ENCODE measurements at regions not wholly inside any gene's neighbourhood (a gene's known extent, or its start where the extent isn't known, plus 50 kb on each side); places are given as distances from the start of the nearest gene placed in this dataset.
"Not testable (repeated sequence)": the region's sequence is repeated elsewhere in the genome, so short reads cannot be mapped to it uniquely, and the experiment has no call there.

- CTCF ChIA-PET, result not testable (repeated sequence)
Measured at GRCh38 chr2:58745334-58745733, 504.2 kb upstream of the FANCL start.

GRCh38 chr2:58740426-58740825 lies 499.3 kb upstream of the FANCL start:
- DNase-seq (ENCODE audit: low read depth, low spot score) (no peak), ATAC-seq (no peak)
- intact Hi-C loops (cut with micrococcal nuclease; ENCODE audit: unreplicated experiment), result no loop called here
- in situ Hi-C loops (cut with HindIII; ENCODE audit: low pct_unique_long_range_greater_than_20kb, low sequenced_read_pairs), result no loop called here
- H3K27me3 ChIP-seq (ENCODE audit: control insufficient read depth, insufficient read depth, low read length), result no peaks in the 10 kb centered on the region
- H3K4me3 ChIP-seq (ENCODE audit: low read depth in 2 of 2, low read length in 2 of 2), result no peak overlapping the region
- H3K4me1 ChIP-seq (ENCODE audit: control insufficient read depth, insufficient read depth, low read length), result no peaks in the 10 kb centered on the region
- H3K9me3 ChIP-seq (ENCODE audit: control insufficient read depth, insufficient read depth, low read depth, low read length), result no peaks in the 10 kb centered on the region
- CTCF ChIA-PET, result no interaction called here
- TF ChIP-seq TCF7L2 (IDR thresholded peaks at IDR 0.05; ENCODE audit: low read depth, low read length) (no peak), POLR2AphosphoS5 (IDR thresholded peaks at IDR 0.05; ENCODE audit: low read depth, low read length) (no peak)
- BruUV-seq (replicated peaks), result no TSS peak
- no peaks in the 10 kb centered on the region for H3K36me3 ChIP-seq (ENCODE audit: control insufficient read depth, insufficient read depth, low read length)
- POLR2A ChIA-PET, result no interaction called here
- no peak overlapping the region for H3K27ac ChIP-seq (ENCODE audit: low read length)

More at GRCh38 chr2:58745334-58745733, 504.2 kb upstream of the FANCL start:
- H3K9me3 ChIP-seq (ENCODE audit: control insufficient read depth, insufficient read depth, low read depth, low read length); in situ Hi-C loops (cut with HindIII; ENCODE audit: low pct_unique_long_range_greater_than_20kb, low sequenced_read_pairs); DNase-seq (ENCODE audit: low read depth, low spot score); H3K4me1 ChIP-seq (ENCODE audit: control insufficient read depth, insufficient read depth, low read length); H3K4me3 ChIP-seq (ENCODE audit: low read depth in 2 of 2, low read length in 2 of 2); H3K27ac ChIP-seq (ENCODE audit: low read length); POLR2A ChIA-PET; BruUV-seq (replicated peaks); H3K27me3 ChIP-seq (ENCODE audit: control insufficient read depth, insufficient read depth, low read length); ATAC-seq; H3K36me3 ChIP-seq (ENCODE audit: control insufficient read depth, insufficient read depth, low read length); intact Hi-C loops (cut with micrococcal nuclease; ENCODE audit: unreplicated experiment): not testable (repeated sequence)

GRCh38 chr2:58739033-58739432 lies 497.9 kb upstream of the FANCL start:
- Histone ChIP-seq H3K9me3 (ENCODE audit: control insufficient read depth, insufficient read depth, low read depth, low read length) (no peaks in the 10 kb centered on the region), H3K4me3 (ENCODE audit: low read depth in 2 of 2, low read length in 2 of 2) (no peak overlapping the region), H3K4me1 (ENCODE audit: control insufficient read depth, insufficient read depth, low read length) (no peaks in the 10 kb centered on the region), H3K36me3 (ENCODE audit: control insufficient read depth, insufficient read depth, low read length) (no peaks in the 10 kb centered on the region), H3K27ac (ENCODE audit: low read length) (no peak overlapping the region), H3K27me3 (ENCODE audit: control insufficient read depth, insufficient read depth, low read length) (no peaks in the 10 kb centered on the region)
- TF ChIP-seq TCF7L2 (IDR thresholded peaks at IDR 0.05; ENCODE audit: low read depth, low read length), result no peak
- TF ChIP-seq REST (IDR thresholded peaks at IDR 0.05; ENCODE audit: insufficient read depth in 1 of 2, low read depth in 2 of 2, low read length in 1 of 2), result no peak
- no peak for TF ChIP-seq POLR2AphosphoS5 (IDR thresholded peaks at IDR 0.05; ENCODE audit: low read depth, low read length)
- TF ChIP-seq SIN3A (IDR thresholded peaks at IDR 0.05; ENCODE audit: borderline replicate concordance, insufficient read depth, low read depth, low read length), result no peak
- no peak for TF ChIP-seq CTCF (IDR thresholded peaks at IDR 0.05)
- CTCF ChIA-PET, result no interaction called here
- no TSS peak for BruUV-seq (replicated peaks)
- no peak for DNase-seq (ENCODE audit: low read depth, low spot score)
- ATAC-seq, result no peak
- in situ Hi-C loops (cut with HindIII; ENCODE audit: low pct_unique_long_range_greater_than_20kb, low sequenced_read_pairs) (no loop called here), intact Hi-C loops (cut with micrococcal nuclease; ENCODE audit: unreplicated experiment) (no loop called here)
- POLR2A ChIA-PET, result interaction anchor here (0.6 kb wide), 1 partner anchor 104 kb away, joined by 11 read pairs; no protein-coding TSS in a partner anchor
